HepG2 (cell line): ENCODE measurements at regions not wholly inside any gene's neighbourhood (a gene's known extent, or its start where the extent isn't known, plus 50 kb on each side); places are given as distances from the start of the nearest gene placed in this dataset.

Source experiments
- ADNP ChIP-seq: sonication (generic); formaldehyde crosslinking; IDR thresholded peaks from 2 replicates; pipeline ENCODE4 v1.4.0; 2020; ENCODE audit warnings: missing genetic modification reagents
- GPN1 ChIP-seq: sonication (generic); formaldehyde crosslinking; IDR thresholded peaks from 2 replicates; pipeline ENCODE4 v1.5.1; 2020; ENCODE audit warnings: missing genetic modification reagents, borderline replicate concordance
- KDM6A ChIP-seq: IDR thresholded peaks from 2 replicates; pipeline ENCODE4 v1.6.1; 2016; ENCODE audit warnings: low read depth
- KLF12 ChIP-seq: sonication (generic); formaldehyde crosslinking; IDR thresholded peaks from 2 replicates; pipeline ENCODE4 v1.4.0; 2020; ENCODE audit warnings: missing genetic modification reagents, borderline replicate concordance
- MED13 ChIP-seq: sonication (generic); formaldehyde crosslinking; IDR thresholded peaks from 2 replicates; pipeline ENCODE4 v1.5.0; 2020; ENCODE audit warnings: missing genetic modification reagents
- NR2F6 ChIP-seq, 2 experiments: IDR thresholded peaks; 2 replicates each; pipeline ENCODE4 v1.6.1; 2016; ENCODE audit warnings: antibody characterized with exemption in 1 of 2, mild to moderate bottlenecking in 1 of 2
- PPARG ChIP-seq: conservative IDR thresholded peaks from 2 replicates; pipeline ENCODE4 v1.6.1; 2016; ENCODE audit warnings: missing biosample characterization, missing genetic modification reagents
- RXRB ChIP-seq: IDR thresholded peaks from 2 replicates; pipeline ENCODE4 v1.6.1; 2016; ENCODE audit warnings: borderline replicate concordance, missing genetic modification reagents, missing compliant biosample characterization
- SKI ChIP-seq: fragments of 450-650 bp; IDR thresholded peaks from one replicate; pipeline ENCODE4 v1.6.1; 2018; ENCODE audit warnings: mild to moderate bottlenecking; ENCODE audit not compliant: partially characterized antibody
- ZSCAN22 ChIP-seq: sonication (generic); formaldehyde crosslinking; IDR thresholded peaks from 2 replicates; pipeline ENCODE4 v1.4.0; 2020; ENCODE audit warnings: mild to moderate bottlenecking, missing genetic modification reagents
- ZSCAN25 ChIP-seq: sonication (generic); formaldehyde crosslinking; IDR thresholded peaks from 2 replicates; pipeline ENCODE4 v1.8.0; 2022; ENCODE audit warnings: mild to moderate bottlenecking, missing genetic modification reagents
- TF ChIP-seq, protein P1 (sequence below): sonication (generic); formaldehyde crosslinking; IDR thresholded peaks from one replicate; pipeline ENCODE4 v1.5.1; 2020; ENCODE audit warnings: mild to moderate bottlenecking, missing genetic modification reagents; ENCODE audit errors: not compliant biosample characterization
- TF ChIP-seq, protein P2 (sequence below): IDR thresholded peaks from 2 replicates; pipeline ENCODE4 v1.6.1; 2016; ENCODE audit warnings: low read depth, borderline replicate concordance
- TF ChIP-seq, protein P3 (sequence below): sonication (generic); formaldehyde crosslinking; IDR thresholded peaks from 2 replicates; pipeline ENCODE4 v1.4.0; 2020; ENCODE audit warnings: missing genetic modification reagents
- TF ChIP-seq, protein P4 (sequence below): sonication (generic); formaldehyde crosslinking; conservative IDR thresholded peaks from 2 replicates; pipeline ENCODE4 v1.4.0; 2020; ENCODE audit warnings: missing genetic modification reagents
- TF ChIP-seq, protein P5 (sequence below): sonication (generic); formaldehyde crosslinking; IDR thresholded peaks from 2 replicates; pipeline ENCODE4 v1.9.0; 2021; ENCODE audit warnings: missing genetic modification reagents, borderline replicate concordance

DNA sequence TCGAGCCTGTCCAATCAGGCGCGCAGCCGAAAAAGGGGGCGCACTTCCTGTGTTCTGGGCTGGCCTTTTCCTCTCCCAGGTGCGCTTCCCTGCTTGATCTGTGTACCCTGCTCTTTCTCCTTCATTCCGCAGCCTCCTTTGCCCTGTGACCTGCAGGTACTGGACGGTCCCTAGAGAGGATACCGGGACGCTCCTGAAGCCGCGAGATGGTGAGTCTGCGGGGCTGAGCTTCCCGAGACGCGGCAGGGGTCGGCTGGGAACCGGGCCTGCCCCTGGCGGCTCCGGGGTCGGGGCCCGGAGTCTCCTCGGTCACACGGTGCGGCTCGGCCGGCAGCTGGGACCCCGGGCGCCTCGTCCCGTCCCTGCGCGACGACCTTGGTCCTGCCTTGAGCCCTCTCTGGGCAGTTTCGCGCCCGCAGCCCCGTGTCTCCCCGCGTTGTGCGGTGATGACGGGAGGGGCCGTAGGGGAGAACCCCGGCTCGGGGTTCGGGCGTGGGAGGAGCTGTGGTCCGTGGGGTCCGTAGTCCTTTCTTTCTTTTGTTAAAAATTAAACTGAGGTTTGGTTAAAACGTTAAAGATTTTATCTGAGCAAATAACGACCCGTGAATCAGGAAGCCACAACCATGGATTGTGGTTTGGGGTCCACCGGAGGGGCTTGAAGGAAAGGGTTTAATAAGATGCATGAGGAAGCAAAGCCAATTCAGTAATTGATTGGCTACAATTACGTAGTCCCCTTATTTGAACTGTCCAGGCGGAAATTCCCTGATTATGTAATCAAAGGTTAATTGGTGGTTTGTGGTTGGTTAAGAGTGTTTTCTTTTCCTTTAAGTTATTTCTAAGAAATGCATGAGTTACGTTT, 172.8 kb upstream of the ZNF267 start (continued):
- TF ChIP-seq, protein P1, sequence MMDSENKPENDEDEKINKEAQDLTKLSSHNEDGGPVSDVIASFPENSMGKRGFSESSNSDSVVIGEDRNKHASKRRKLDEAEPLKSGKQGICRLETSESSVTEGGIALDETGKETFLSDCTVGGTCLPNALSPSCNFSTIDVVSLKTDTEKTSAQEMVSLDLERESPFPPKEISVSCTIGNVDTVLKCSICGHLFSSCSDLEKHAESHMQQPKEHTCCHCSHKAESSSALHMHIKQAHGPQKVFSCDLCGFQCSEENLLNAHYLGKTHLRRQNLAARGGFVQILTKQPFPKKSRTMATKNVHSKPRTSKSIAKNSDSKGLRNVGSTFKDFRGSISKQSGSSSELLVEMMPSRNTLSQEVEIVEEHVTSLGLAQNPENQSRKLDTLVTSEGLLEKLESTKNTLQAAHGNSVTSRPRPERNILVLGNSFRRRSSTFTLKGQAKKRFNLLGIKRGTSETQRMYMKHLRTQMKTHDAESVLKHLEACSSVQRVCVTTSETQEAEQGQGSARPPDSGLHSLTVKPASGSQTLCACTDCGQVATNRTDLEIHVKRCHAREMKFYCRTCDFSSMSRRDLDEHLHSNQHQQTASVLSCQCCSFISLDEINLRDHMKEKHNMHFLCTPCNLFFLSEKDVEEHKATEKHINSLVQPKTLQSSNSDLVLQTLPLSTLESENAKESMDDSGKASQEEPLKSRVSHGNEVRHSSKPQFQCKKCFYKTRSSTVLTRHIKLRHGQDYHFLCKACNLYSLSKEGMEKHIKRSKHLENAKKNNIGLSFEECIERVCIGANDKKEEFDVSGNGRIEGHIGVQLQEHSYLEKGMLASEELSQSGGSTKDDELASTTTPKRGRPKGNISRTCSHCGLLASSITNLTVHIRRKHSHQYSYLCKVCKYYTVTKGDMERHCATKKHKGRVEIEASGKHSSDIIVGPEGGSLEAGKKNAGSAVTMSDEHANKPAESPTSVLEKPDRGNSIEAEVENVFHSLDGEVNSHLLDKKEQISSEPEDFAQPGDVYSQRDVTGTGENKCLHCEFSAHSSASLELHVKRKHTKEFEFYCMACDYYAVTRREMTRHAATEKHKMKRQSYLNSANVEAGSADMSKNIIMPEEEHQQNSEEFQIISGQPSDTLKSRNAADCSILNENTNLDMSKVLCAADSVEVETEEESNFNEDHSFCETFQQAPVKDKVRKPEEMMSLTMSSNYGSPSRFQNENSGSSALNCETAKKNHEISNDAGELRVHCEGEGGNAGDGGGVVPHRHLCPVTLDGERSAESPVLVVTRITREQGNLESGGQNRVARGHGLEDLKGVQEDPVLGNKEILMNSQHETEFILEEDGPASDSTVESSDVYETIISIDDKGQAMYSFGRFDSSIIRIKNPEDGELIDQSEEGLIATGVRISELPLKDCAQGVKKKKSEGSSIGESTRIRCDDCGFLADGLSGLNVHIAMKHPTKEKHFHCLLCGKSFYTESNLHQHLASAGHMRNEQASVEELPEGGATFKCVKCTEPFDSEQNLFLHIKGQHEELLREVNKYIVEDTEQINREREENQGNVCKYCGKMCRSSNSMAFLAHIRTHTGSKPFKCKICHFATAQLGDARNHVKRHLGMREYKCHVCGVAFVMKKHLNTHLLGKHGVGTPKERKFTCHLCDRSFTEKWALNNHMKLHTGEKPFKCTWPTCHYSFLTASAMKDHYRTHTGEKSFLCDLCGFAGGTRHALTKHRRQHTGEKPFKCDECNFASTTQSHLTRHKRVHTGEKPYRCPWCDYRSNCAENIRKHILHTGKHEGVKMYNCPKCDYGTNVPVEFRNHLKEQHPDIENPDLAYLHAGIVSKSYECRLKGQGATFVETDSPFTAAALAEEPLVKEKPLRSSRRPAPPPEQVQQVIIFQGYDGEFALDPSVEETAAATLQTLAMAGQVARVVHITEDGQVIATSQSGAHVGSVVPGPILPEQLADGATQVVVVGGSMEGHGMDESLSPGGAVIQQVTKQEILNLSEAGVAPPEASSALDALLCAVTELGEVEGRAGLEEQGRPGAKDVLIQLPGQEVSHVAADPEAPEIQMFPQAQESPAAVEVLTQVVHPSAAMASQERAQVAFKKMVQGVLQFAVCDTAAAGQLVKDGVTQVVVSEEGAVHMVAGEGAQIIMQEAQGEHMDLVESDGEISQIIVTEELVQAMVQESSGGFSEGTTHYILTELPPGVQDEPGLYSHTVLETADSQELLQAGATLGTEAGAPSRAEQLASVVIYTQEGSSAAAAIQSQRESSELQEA (CRISPR knock-in tag) = peak; percentile 82
- TF ChIP-seq, protein P2, sequence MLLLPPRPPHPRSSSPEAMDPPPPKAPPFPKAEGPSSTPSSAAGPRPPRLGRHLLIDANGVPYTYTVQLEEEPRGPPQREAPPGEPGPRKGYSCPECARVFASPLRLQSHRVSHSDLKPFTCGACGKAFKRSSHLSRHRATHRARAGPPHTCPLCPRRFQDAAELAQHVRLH (CRISPR knock-in tag) = peak; percentile 94; the same call in 1 of the 2 replicates
- TF ChIP-seq PPARG (CRISPR knock-in tag) (no peak; the same call in 1 of the 2 replicates), GPN1 (peak; percentile 72; the same call in 1 of the 2 replicates), ZSCAN22 (CRISPR knock-in tag) (no peak), NR2F6 (IDR thresholded peaks at IDR 0.05) (peak; percentile 57), NR2F6 (CRISPR knock-in tag; IDR thresholded peaks at IDR 0.05) (peak; percentile 61), ADNP (no peak), KLF12 (CRISPR knock-in tag) (no peak), RXRB (CRISPR knock-in tag) (peak; percentile 40; the same call in 1 of the 2 replicates), MED13 (peak; percentile 39; the same call in 1 of the 2 replicates), KDM6A (CRISPR knock-in tag) (peak; percentile 69), ZSCAN25 (CRISPR knock-in tag) (peak; percentile 70; the same call in 1 of the 2 replicates), SKI (no peak)
- TF ChIP-seq, protein P3, sequence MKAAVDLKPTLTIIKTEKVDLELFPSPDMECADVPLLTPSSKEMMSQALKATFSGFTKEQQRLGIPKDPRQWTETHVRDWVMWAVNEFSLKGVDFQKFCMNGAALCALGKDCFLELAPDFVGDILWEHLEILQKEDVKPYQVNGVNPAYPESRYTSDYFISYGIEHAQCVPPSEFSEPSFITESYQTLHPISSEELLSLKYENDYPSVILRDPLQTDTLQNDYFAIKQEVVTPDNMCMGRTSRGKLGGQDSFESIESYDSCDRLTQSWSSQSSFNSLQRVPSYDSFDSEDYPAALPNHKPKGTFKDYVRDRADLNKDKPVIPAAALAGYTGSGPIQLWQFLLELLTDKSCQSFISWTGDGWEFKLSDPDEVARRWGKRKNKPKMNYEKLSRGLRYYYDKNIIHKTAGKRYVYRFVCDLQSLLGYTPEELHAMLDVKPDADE (CRISPR knock-in tag) = no peak; the same call in 1 of the 2 replicates
- TF ChIP-seq, protein P4, sequence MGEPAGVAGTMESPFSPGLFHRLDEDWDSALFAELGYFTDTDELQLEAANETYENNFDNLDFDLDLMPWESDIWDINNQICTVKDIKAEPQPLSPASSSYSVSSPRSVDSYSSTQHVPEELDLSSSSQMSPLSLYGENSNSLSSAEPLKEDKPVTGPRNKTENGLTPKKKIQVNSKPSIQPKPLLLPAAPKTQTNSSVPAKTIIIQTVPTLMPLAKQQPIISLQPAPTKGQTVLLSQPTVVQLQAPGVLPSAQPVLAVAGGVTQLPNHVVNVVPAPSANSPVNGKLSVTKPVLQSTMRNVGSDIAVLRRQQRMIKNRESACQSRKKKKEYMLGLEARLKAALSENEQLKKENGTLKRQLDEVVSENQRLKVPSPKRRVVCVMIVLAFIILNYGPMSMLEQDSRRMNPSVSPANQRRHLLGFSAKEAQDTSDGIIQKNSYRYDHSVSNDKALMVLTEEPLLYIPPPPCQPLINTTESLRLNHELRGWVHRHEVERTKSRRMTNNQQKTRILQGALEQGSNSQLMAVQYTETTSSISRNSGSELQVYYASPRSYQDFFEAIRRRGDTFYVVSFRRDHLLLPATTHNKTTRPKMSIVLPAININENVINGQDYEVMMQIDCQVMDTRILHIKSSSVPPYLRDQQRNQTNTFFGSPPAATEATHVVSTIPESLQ = peak; percentile 22
- TF ChIP-seq, protein P5, sequence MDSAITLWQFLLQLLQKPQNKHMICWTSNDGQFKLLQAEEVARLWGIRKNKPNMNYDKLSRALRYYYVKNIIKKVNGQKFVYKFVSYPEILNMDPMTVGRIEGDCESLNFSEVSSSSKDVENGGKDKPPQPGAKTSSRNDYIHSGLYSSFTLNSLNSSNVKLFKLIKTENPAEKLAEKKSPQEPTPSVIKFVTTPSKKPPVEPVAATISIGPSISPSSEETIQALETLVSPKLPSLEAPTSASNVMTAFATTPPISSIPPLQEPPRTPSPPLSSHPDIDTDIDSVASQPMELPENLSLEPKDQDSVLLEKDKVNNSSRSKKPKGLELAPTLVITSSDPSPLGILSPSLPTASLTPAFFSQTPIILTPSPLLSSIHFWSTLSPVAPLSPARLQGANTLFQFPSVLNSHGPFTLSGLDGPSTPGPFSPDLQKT (CRISPR knock-in tag) = no peak
